Spleen (tissue), 11 donors: ENCODE measurements at regions not wholly inside any gene's neighbourhood (a gene's known extent, or its start where the extent isn't known, plus 50 kb on each side); places are given as distances from the start of the nearest gene placed in this dataset.

ENCODE experiments used
- DNase-seq: peaks from one replicate; pipeline ENCODE4 v3.0.0-alpha.2; 2020
- H3K27ac ChIP-seq, 8 donors: fragments of 200-600 bp; sonication (generic) in 7 of 8; 1 replicate in 4 of 8; 2 replicates in 4 of 8; pipeline versions ENCODE4 v1.5.0 to v1.8.0; 2016 to 2021; ENCODE audit warnings: inconsistent platforms in 4 of 8, mild to moderate bottlenecking in 4 of 8, moderate library complexity in 1 of 8
- H3K27me3 ChIP-seq, 7 donors: fragments of 200-600 bp; sonication (generic) in 6 of 7; replicated peaks in 1 of 7; 1 replicate in 4 of 7; 2 replicates in 3 of 7; pipeline versions ENCODE4 v1.5.0 to v1.8.0; 2016 to 2021; ENCODE audit warnings: inconsistent platforms in 3 of 7, mild to moderate bottlenecking in 1 of 7
- H3K36me3 ChIP-seq, 6 donors: fragments of 200-600 bp; sonication (generic) in 5 of 6; 1 replicate in 4 of 6; 2 replicates in 2 of 6; pipeline versions ENCODE4 v1.5.0 to v1.8.0; 2016 to 2021; ENCODE audit warnings: inconsistent platforms in 2 of 6
- H3K4me1 ChIP-seq, 6 donors: fragments of 200-600 bp; sonication (generic) in 5 of 6; 1 replicate in 3 of 6; 2 replicates in 3 of 6; pipeline versions ENCODE4 v1.5.0 to v1.8.0; 2016 to 2021; ENCODE audit warnings: inconsistent platforms in 3 of 6
- H3K4me3 ChIP-seq, 8 donors: fragments of 200-600 bp; sonication (generic) in 7 of 8; 1 replicate in 4 of 8; 2 replicates in 4 of 8; pipeline versions ENCODE4 v1.5.0 to v1.8.0; 2016 to 2021; ENCODE audit warnings: inconsistent platforms in 4 of 8, mild to moderate bottlenecking in 4 of 8, moderate library complexity in 2 of 8
- H3K9me3 ChIP-seq, 8 donors: fragments of 200-600 bp; sonication (generic) in 7 of 8; 1 replicate in 4 of 8; 2 replicates in 4 of 8; pipeline versions ENCODE4 v1.5.0 to v1.8.0; 2016 to 2021; ENCODE audit warnings: inconsistent platforms in 4 of 8
- POLR2A ChIP-seq, 3 donors: fragments of 450-650 bp; IDR thresholded peaks; one replicate each; pipeline ENCODE4 v1.5.1; 2017; ENCODE audit warnings: antibody characterized with exemption in 3 of 3, mild to moderate bottlenecking in 1 of 3
- POLR2AphosphoS5 ChIP-seq, 3 donors: sonication (generic); formaldehyde crosslinking; IDR thresholded peaks; one replicate each; pipeline ENCODE4 v1.5.1; 2017; ENCODE audit warnings: antibody characterized with exemption in 3 of 3
- whole genome bisulfite sequencing, 5 donors: extraction: QIAGEN DNeasy Blood & Tissue Kit in 3 of 5; methylation state at CpG; one replicate each; pipeline versions ENCODE4 v1.1.5 to v1.1.7; 2013 to 2018; 5-methylcytosine and 5-hydroxymethylcytosine counted together
- intact Hi-C: fragments of 100-400 bp; cut with DNase I; formaldehyde crosslinking; loops from one replicate; pipeline ENCODE4 v1.15.0; 2023; ENCODE audit warnings: low total_unique reads
- TF ChIP-seq, protein P1 (sequence below), 11 experiments: fragments of 200-600 bp in 7 of 11; fragments of 450-650 bp in 4 of 11; sonication (generic) in 4 of 11; IDR thresholded peaks in 8 of 11; conservative IDR thresholded peaks in 3 of 11; 1 replicate in 7 of 11; 2 replicates in 4 of 11; pipeline versions ENCODE4 v1.4.0 to v1.8.0; 2016 to 2021; ENCODE audit warnings: antibody characterized with exemption in 11 of 11, inconsistent platforms in 4 of 11, mild to moderate bottlenecking in 1 of 11
- donor health status: healthy with polysubstance abuse.
- donor health status: DM: no; HTN: no; CAD: no; lungs with moderate emphysema.
- donor health status: DM: no; HTN: no; CAD: no.
- donor health status: Bipolar disorder and iron deficiency.
- donor health status: healthy.
- donor health status: DM: no; HTN: no; CAD: no.
- donor health status: DM: yes; HTN: yes; CAD: no.

DNA sequence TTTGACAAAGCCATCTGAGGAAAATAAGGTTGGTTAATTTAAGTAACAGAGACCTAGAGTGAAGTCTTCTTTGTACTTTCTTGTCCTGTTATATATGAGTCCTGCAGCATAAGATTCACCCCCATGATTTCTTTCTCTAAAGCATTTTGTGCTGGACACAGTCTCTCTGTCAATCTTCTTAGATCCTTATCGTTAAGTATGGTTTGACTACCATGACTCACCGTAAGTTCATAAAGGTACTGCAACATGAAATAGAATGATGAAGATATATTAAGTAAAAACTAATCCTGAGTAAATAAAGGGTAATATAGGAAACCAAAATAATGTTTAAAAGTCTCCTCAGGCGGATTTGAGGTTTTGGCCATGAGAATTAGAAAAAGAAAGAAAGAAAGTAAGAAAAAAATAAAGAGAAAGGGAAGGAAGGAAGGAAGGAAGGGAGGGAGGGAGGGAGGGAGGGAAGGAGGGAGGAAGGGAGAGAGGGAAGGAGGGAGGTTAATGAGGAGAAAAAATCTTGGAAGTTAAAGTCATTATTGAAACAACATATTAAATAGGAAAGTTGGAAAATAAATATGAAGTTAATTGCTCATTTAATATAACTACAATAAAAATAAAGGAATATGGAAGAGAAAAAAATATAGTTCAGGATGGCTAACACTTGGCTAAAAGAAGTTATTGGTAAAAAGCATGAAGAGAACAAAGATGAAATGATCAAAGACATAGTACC, 980.3 kb upstream of the CDH2 start:
- H3K27ac ChIP-seq, result no peak overlapping the region
- TF ChIP-seq POLR2AphosphoS5 (IDR thresholded peaks at IDR 0.05) (no peak), POLR2A (IDR thresholded peaks at IDR 0.05) (no peak)
- TF ChIP-seq, protein P1, sequence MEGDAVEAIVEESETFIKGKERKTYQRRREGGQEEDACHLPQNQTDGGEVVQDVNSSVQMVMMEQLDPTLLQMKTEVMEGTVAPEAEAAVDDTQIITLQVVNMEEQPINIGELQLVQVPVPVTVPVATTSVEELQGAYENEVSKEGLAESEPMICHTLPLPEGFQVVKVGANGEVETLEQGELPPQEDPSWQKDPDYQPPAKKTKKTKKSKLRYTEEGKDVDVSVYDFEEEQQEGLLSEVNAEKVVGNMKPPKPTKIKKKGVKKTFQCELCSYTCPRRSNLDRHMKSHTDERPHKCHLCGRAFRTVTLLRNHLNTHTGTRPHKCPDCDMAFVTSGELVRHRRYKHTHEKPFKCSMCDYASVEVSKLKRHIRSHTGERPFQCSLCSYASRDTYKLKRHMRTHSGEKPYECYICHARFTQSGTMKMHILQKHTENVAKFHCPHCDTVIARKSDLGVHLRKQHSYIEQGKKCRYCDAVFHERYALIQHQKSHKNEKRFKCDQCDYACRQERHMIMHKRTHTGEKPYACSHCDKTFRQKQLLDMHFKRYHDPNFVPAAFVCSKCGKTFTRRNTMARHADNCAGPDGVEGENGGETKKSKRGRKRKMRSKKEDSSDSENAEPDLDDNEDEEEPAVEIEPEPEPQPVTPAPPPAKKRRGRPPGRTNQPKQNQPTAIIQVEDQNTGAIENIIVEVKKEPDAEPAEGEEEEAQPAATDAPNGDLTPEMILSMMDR (IDR thresholded peaks at IDR 0.05 in 8 of 11, conservative IDR thresholded peaks at IDR 0.05 in 3 of 11), result no peak
- no peaks in the 10 kb centered on the region for H3K9me3 ChIP-seq
- WGBS, 5 donors, result 75 to 89% (median 81%) methylated on average over 3 of the region's 3 CpGs
- H3K4me1 ChIP-seq, result no peaks in the 10 kb centered on the region
- intact Hi-C loops, result no loop called here
- H3K27me3 ChIP-seq, result no peaks in the 10 kb centered on the region
- no peaks in the 10 kb centered on the region for H3K36me3 ChIP-seq
- no peak for DNase-seq
- no peak overlapping the region for H3K4me3 ChIP-seq

DNA sequence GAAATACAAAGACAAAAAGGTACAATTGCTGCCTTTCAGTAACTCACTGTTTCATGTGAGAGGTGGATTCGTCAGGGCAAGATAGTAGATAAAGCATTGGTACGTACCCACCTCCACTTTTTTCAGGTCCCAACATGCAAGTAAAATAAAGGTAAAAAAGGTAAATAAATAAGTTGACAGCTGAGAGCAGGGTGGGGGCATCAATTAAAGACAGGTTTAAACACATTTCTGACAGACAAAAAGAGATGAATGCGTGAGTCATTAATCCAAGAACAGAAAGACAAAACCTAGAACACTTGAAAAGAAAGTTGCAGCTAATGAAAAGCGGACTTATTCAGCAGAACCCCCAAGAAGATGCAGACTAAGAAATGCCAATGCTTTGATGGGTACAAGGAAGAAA, 979.6 kb upstream of the CDH2 start:
- intact Hi-C loops, result no loop called here
- DNase-seq, result no peak
- no peaks in the 10 kb centered on the region for H3K9me3 ChIP-seq
- H3K36me3 ChIP-seq, result no peaks in the 10 kb centered on the region
- no peak for TF ChIP-seq POLR2AphosphoS5 (IDR thresholded peaks at IDR 0.05)
- no peak for TF ChIP-seq POLR2A (IDR thresholded peaks at IDR 0.05)
- H3K4me3 ChIP-seq, result no peak overlapping the region
- WGBS, 5 donors, result 83 to 95% (median 86%) methylated on average over 4 of the region's 4 CpGs
- H3K4me1 ChIP-seq, result no peaks in the 10 kb centered on the region
- no peak overlapping the region for H3K27ac ChIP-seq
- no peaks in the 10 kb centered on the region for H3K27me3 ChIP-seq

DNA sequence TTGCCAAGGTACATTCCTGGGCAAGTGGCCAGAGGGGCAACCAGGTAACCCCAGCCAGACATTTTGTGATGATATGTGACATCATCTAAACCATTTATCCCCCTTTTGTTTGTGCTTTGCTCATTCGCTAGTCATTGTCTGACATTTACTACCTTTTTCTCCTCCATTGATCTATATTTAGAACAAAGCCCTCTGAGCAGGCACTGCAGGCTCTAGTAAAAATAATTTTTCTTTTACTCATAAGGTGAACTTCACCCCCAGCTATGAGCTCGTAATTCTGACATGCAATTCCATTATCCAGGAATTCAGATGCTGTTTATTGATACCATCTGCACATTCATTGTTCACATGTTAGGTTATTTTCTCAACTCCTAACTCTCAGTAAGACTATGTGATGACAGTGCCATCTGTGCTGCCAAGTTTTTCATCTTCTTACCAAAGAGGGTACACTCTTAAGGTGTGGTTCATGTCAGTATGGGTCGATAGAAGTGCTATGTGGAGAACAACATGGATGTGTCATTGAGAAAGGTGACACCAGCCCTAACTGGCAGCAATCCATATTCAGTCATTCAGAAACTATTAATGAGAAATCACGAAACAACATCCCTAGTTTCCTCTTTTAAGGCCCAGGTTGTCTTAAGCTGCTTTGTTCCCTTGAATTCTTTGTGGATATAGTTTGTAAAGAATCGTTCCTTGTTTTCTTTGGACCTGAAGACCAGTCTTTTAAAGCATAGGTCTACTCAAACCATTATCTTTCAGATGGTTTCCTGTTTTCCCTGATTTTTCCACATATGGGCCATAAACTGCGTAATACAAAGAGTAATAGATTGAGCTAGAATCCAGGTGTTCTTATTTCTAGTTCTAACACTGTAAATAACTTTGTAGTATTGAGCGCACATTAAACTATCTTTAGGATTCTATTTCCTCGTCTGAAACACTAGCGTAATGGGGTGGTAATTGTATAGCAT, 978.1 kb upstream of the CDH2 start:
- Histone ChIP-seq H3K36me3 (no peaks in the 10 kb centered on the region), H3K27ac (no peak overlapping the region), H3K9me3 (no peaks in the 10 kb centered on the region), H3K4me1 (no peaks in the 10 kb centered on the region), H3K27me3 (no peaks in the 10 kb centered on the region), H3K4me3 (no peak overlapping the region)
- no peak for DNase-seq
- no peak for TF ChIP-seq POLR2AphosphoS5 (IDR thresholded peaks at IDR 0.05)
- TF ChIP-seq, protein P1 (IDR thresholded peaks at IDR 0.05 in 8 of 11, conservative IDR thresholded peaks at IDR 0.05 in 3 of 11), result no peak
- TF ChIP-seq POLR2A (IDR thresholded peaks at IDR 0.05), result no peak
- WGBS, 5 donors, result 68 to 78% (median 76%) methylated on average over 9 of the region's 9 CpGs
- intact Hi-C loops, result no loop called here

DNA sequence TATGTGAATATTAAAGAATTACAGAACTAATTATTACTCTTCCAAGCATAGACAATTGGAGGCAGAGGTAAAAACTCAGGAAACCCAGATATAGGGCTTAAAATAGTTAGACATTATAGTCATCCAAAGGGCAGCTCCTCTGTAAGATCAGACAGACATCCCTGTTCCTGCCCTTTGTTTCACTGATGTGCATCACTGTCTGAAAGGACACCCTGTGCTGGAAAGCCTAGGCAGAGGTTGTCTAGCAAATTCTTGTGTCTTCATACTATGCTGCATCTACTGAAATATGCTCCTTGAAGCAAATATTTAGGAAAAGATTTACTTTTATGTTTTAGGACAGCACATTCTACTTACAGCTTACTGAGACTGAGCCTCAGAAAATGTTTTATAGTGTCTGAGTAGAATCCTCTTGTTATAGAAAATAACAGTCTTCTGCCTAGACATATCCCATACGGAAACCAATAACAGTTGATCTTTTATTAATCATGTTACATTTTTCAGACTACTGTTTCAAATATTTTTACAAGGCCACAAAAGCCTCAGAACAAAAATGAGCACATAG, 977.3 kb upstream of the CDH2 start:
- H3K36me3 ChIP-seq, result no peaks in the 10 kb centered on the region
- DNase-seq, result no peak

More for the DNA sequence above, 977.3 kb upstream of the CDH2 start:
- H3K4me1 ChIP-seq, result no peaks in the 10 kb centered on the region
- no peaks in the 10 kb centered on the region for H3K9me3 ChIP-seq
- H3K4me3 ChIP-seq, result no peak overlapping the region
- 87 to 94% (median 93%) methylated on average over 1 of the region's 1 CpG for WGBS, 5 donors
- no peaks in the 10 kb centered on the region for H3K27me3 ChIP-seq
- intact Hi-C loops, result no loop called here
- H3K27ac ChIP-seq, result no peak overlapping the region
- TF ChIP-seq POLR2AphosphoS5 (IDR thresholded peaks at IDR 0.05), result no peak
- TF ChIP-seq, protein P1 (IDR thresholded peaks at IDR 0.05 in 8 of 11, conservative IDR thresholded peaks at IDR 0.05 in 3 of 11), result no peak
- TF ChIP-seq POLR2A (IDR thresholded peaks at IDR 0.05), result no peak
